ENCODE measurements at regions not wholly inside any gene's neighbourhood (a gene's known extent, or its start where the extent isn't known, plus 50 kb on each side); places are given as distances from the start of the nearest gene placed in this dataset.

DNA sequence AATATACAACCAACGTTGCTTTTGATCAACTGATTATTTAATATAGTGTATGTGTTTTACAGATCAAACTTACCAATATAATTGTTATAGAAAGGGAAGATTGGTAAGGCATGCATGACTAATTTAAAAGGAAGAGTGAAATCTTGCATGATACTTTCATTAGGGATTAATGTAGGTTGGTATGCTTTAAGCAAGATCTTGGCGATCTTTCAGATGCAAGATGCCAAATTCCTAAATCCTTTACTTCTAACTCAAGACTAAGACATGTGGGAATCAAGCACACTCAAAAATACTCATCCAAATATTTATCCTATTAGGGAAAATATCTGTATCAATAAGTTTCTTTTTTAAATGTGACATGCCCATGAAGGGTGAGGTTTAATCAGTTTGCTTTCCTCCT, 321.4 kb upstream of the MEOX2 start:
- Histone ChIP-seq H3K27me3 (replicated peaks; ENCODE audit: insufficient read depth) (no peaks in the 10 kb centered on the region), H3K27ac (no peak overlapping the region), H3K4me1 (replicated peaks) (no peaks in the 10 kb centered on the region), H3K9me3 (no peaks in the 10 kb centered on the region), H3K4me3 (no peak overlapping the region), H3K36me3 (no peaks in the 10 kb centered on the region)
- intact Hi-C loops (cut with DNase I), result no loop called here
- no peak for TF ChIP-seq POLR2A (IDR thresholded peaks at IDR 0.05)
- TF ChIP-seq, protein P1, sequence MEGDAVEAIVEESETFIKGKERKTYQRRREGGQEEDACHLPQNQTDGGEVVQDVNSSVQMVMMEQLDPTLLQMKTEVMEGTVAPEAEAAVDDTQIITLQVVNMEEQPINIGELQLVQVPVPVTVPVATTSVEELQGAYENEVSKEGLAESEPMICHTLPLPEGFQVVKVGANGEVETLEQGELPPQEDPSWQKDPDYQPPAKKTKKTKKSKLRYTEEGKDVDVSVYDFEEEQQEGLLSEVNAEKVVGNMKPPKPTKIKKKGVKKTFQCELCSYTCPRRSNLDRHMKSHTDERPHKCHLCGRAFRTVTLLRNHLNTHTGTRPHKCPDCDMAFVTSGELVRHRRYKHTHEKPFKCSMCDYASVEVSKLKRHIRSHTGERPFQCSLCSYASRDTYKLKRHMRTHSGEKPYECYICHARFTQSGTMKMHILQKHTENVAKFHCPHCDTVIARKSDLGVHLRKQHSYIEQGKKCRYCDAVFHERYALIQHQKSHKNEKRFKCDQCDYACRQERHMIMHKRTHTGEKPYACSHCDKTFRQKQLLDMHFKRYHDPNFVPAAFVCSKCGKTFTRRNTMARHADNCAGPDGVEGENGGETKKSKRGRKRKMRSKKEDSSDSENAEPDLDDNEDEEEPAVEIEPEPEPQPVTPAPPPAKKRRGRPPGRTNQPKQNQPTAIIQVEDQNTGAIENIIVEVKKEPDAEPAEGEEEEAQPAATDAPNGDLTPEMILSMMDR (IDR thresholded peaks at IDR 0.05), result no peak
- no peak for TF ChIP-seq POLR2AphosphoS5 (IDR thresholded peaks at IDR 0.05)
- DNase-seq (ENCODE audit: low spot score), result no peak
- WGBS, result 48% methylated on average over 2 of the region's 2 CpGs

DNA sequence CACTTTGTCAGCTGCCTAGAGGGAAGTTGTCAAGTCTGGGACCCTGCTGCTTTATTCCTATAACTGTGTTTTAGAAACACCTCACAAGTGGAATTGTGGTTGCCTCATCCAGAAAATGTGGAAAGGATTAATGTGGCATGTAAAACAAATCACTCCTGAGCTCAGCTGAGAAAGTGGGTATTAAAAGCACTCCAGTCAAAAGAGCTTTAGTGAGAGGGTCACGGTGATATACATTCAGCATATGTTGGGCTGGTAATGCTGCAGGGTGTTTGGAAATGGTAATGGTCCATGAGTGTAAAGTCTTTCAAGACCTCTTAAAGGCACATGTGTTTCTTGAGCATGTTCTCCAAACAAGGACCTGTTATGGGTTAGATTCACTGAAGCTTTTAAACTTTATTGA, 318.2 kb upstream of the MEOX2 start:
- Histone ChIP-seq H3K27ac (no peak overlapping the region), H3K4me1 (replicated peaks) (no peaks in the 10 kb centered on the region), H3K36me3 (no peaks in the 10 kb centered on the region), H3K27me3 (replicated peaks; ENCODE audit: insufficient read depth) (no peaks in the 10 kb centered on the region), H3K4me3 (no peak overlapping the region), H3K9me3 (no peaks in the 10 kb centered on the region)
- DNase-seq (ENCODE audit: low spot score), result no peak
- TF ChIP-seq POLR2A (IDR thresholded peaks at IDR 0.05) (no peak), POLR2AphosphoS5 (IDR thresholded peaks at IDR 0.05) (no peak)
- TF ChIP-seq, protein P1 (IDR thresholded peaks at IDR 0.05), result no peak
- WGBS, result 96% methylated on average over 1 of the region's 1 CpG
- intact Hi-C loops (cut with DNase I), result no loop called here

DNA sequence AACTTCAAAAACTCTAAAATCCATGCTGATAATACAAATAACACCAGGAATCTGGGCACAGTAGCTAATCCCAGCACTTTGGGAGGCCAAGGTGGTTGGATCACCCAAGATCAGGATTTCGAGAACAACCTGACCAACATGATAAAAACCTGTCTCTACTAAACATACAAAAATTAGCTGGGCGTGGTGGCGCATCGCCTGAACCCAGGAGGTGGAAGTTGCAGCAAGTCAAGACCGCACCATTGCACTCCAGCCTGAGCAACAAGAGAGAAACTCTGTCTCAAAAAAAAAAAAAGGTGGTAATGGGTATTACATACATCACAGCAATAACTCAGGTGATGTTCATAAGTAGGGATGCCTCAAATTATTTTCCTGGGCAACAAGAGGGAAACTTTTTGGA, 315.0 kb upstream of the MEOX2 start:
- Histone ChIP-seq H3K4me1 (replicated peaks) (no peaks in the 10 kb centered on the region), H3K27ac (no peak overlapping the region), H3K27me3 (replicated peaks; ENCODE audit: insufficient read depth) (no peaks in the 10 kb centered on the region), H3K36me3 (no peaks in the 10 kb centered on the region), H3K4me3 (no peak overlapping the region), H3K9me3 (no peaks in the 10 kb centered on the region)
- DNase-seq (ENCODE audit: low spot score), result no peak
- TF ChIP-seq POLR2AphosphoS5 (IDR thresholded peaks at IDR 0.05) (no peak), POLR2A (IDR thresholded peaks at IDR 0.05) (no peak)
- TF ChIP-seq, protein P1 (IDR thresholded peaks at IDR 0.05), result no peak
- intact Hi-C loops (cut with DNase I), result no loop called here
- WGBS, result 97% methylated on average over 5 of the region's 5 CpGs

DNA sequence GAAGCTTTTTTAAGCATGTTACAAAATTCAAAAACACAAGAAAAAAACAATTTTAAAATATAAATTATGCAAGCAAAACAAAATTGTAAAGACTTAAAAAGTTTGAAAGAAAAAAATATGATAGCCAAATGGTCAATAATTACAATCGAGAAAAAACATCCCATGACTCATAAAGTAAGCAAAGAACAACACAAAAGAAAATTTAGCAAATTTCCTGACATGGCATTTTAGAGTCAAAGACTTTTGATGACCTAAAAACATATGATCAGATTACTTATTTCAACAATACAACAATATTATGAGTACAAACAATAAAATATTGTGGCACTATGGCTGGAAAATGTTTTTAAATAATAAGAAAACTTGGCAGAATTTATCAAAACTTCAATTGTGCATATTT, 312.1 kb upstream of the MEOX2 start:
- H3K4me3 ChIP-seq, result no peak overlapping the region
- no peaks in the 10 kb centered on the region for H3K9me3 ChIP-seq
- intact Hi-C loops (cut with DNase I), result no loop called here
- no peaks in the 10 kb centered on the region for H3K27me3 ChIP-seq (replicated peaks; ENCODE audit: insufficient read depth)
- DNase-seq (ENCODE audit: low spot score), result no peak
- no peaks in the 10 kb centered on the region for H3K4me1 ChIP-seq (replicated peaks)
- H3K36me3 ChIP-seq, result no peaks in the 10 kb centered on the region
- WGBS, result 71% methylated on average over 1 of the region's 1 CpG
- H3K27ac ChIP-seq, result no peak overlapping the region
- TF ChIP-seq POLR2A (IDR thresholded peaks at IDR 0.05), result no peak
- TF ChIP-seq, protein P1 (IDR thresholded peaks at IDR 0.05), result no peak
- TF ChIP-seq POLR2AphosphoS5 (IDR thresholded peaks at IDR 0.05), result no peak

DNA sequence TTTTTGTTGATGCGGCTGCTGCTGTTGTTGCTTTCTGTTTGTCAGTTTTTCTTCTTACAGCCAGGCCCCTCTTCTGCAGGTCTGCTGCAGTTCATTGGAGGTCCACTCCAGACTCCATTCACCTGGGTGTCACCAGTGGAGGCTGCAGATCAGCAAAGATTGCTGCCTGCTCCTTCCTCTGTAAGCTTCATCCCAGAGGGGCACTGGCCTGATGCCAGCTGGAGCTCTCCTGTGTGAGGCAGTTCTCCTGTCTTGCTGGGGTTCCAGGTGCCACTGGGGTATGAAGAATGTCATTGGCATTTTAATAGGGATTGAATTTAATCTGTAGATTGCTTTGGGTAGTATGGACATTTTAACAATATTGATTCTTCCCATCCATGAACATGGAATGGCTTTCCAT, 308.5 kb upstream of the MEOX2 start:
- no peak overlapping the region for H3K27ac ChIP-seq
- no peak for DNase-seq (ENCODE audit: low spot score)
- TF ChIP-seq POLR2A (IDR thresholded peaks at IDR 0.05), result no peak
- TF ChIP-seq, protein P1 (IDR thresholded peaks at IDR 0.05), result no peak
- no peaks in the 10 kb centered on the region for H3K36me3 ChIP-seq
- no peak overlapping the region for H3K4me3 ChIP-seq
- no peaks in the 10 kb centered on the region for H3K4me1 ChIP-seq (replicated peaks)
- no peaks in the 10 kb centered on the region for H3K9me3 ChIP-seq
- H3K27me3 ChIP-seq (replicated peaks; ENCODE audit: insufficient read depth), result no peaks in the 10 kb centered on the region
- intact Hi-C loops (cut with DNase I), result no loop called here
- WGBS, result 90% methylated on average over 1 of the region's 1 CpG

All from prostate gland (tissue), 2 donors.